ENCODE measurements at regions not wholly inside any gene's neighbourhood (a gene's known extent, or its start where the extent isn't known, plus 50 kb on each side); places are given as distances from the start of the nearest gene placed in this dataset.

DNA sequence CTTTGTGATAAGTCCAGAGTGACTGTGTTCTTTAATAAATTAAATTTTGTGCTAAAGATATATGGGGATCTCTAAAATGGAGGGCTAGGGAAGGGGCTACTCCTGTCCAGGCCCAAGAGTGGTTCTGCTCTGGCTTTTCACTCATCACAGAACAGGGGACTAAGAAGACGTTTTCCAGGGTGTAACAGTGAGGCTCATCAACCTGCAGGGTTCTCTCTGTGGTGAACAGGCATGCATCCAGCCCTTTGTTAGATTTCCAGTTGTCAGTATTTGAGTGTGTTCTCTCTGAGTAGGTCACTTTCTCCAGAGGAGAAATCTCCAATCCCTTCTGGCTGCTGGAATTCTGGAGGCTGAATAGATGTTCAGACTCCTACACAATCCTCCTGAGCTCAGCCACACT lies 408.9 kb downstream of the PLCL1 start:
- no peak for DNase-seq (ENCODE audit: low read depth)

DNA sequence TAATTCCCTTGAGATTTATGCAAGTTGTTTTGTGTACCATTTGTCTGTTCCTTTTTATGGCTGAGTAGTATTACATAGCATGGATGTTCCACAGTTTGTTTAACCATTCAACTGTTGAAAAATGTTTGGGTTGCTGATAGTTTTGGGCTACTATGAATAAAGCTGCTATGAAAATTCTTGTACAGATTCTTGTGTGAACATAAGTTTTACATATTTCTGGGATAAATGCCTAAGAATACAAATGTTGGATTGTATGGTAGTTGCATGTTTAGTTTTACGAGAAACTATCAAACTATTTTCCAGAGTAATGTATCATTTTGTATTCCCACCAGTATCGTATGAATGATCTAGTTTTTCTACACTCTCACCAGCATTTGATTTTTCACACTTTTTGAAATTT lies 407.3 kb downstream of the PLCL1 start:
- no peak for DNase-seq (ENCODE audit: low read depth)

DNA sequence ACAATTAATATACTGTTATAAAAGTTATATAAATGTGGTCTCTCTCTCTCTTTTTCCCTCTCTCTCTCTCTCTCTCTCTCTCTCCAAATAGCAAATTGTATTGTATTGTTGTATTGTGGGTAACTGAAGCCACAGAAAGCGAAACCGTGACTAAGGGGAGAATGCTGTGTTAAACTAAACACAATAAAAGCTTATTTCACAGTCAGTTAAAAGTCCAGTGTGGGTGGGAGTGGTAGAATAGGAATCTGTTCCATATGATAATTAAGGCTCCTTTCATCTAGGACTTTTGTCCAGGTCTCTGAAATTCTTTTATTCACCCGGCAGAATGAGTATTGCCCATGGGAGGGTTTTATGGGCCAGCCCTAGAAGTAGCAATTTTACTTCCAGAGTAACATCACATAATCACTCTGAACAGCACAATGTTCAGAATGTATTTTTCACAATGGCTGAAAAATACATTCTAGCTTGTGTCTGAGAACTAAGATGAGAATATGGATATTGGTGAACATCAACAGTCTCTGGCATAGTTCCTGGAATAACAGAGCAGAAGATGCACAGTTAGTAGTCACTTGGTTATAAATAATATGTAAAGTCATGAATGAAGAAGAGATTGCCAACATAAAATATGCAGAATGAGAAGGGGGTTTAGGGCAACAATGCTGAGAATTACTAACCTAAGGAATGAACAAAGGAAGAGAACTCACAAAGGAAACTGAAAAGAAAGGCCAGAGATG lies 399.1 kb downstream of the PLCL1 start:
- DNase-seq (ENCODE audit: low read depth): no peak

All from HS-5 (cell line).